Fibroblast of lung (primary cell): ENCODE measurements at regions not wholly inside any gene's neighbourhood (a gene's known extent, or its start where the extent isn't known, plus 50 kb on each side); places are given as distances from the start of the nearest gene placed in this dataset.

Source experiments
- CTCF ChIP-seq, 2 donors: IDR thresholded peaks in 1 of 2; conservative IDR thresholded peaks in 1 of 2; 1 replicate in 1 of 2; 2 replicates in 1 of 2; pipeline ENCODE4 v1.5.1; 2011 to 2012; ENCODE audit warnings: low read length in 2 of 2, control low read depth in 1 of 2, inconsistent platforms in 1 of 2, low read depth in 1 of 2, mild to moderate bottlenecking in 1 of 2
- EZH2 ChIP-seq: IDR thresholded peaks from 2 replicates; pipeline ENCODE4 v1.5.1; 2012; ENCODE audit warnings: low read length, control low read depth, mild to moderate bottlenecking; ENCODE audit errors: missing control alignments

DNA sequence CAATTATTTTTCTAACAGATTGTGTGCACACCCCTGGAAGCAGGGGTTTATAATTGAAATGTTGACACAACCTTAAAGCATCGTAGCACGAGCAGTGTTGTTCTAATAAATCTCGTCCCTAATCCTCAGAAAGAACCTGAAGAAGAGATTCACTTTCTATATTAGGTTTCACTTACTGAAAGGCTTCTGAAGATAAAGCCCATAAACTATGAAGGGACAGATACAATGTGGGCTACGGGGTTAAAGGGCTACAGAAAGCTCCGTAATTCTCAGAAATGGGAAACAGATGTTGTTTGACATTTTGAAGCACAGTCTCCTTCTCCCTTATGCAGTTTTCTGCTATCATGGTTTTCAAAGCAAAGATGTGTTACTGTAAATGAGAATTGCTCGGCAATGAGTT lies 479.6 kb downstream of the GATA3 start:
- TF ChIP-seq CTCF (conservative IDR thresholded peaks at IDR 0.05 in 1 of 2, IDR thresholded peaks at IDR 0.05 in 1 of 2; ENCODE audit: low read depth in 1 of 2, low read length in 2 of 2) (no peak), EZH2 (no peak)
